ENCODE measurements at regions not wholly inside any gene's neighbourhood (a gene's known extent, or its start where the extent isn't known, plus 50 kb on each side); places are given as distances from the start of the nearest gene placed in this dataset.
"Not testable (repeated sequence)": the region's sequence is repeated elsewhere in the genome, so short reads cannot be mapped to it uniquely, and the experiment has no call there.

- no peaks in the 10 kb centered on the region for H3K4me1 Mint-ChIP-seq
- ChIA-PET CTCF (no interaction called here), POLR2A (no interaction called here)
- H3K27ac Mint-ChIP-seq: no peak overlapping the region
- H3K36me3 Mint-ChIP-seq: peaks cover 35% of the 10 kb centered on the region
- TF ChIP-seq ZNF138 (CRISPR knock-in tag; conservative IDR thresholded peaks at IDR 0.05) (no peak), NFYB (CRISPR knock-in tag; conservative IDR thresholded peaks at IDR 0.05; ENCODE audit: low read depth) (no peak), CBFB (CRISPR knock-in tag; IDR thresholded peaks at IDR 0.05; ENCODE audit: low read depth) (no peak), ATF2 (CRISPR knock-in tag; IDR thresholded peaks at IDR 0.05; ENCODE audit: borderline replicate concordance, low read depth) (no peak), ATF3 (CRISPR knock-in tag; conservative IDR thresholded peaks at IDR 0.05) (no peak)
- TF ChIP-seq, protein P1, sequence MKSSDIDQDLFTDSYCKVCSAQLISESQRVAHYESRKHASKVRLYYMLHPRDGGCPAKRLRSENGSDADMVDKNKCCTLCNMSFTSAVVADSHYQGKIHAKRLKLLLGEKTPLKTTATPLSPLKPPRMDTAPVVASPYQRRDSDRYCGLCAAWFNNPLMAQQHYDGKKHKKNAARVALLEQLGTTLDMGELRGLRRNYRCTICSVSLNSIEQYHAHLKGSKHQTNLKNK (CRISPR knock-in tag; IDR thresholded peaks at IDR 0.05): no peak
- TF ChIP-seq, protein P2, sequence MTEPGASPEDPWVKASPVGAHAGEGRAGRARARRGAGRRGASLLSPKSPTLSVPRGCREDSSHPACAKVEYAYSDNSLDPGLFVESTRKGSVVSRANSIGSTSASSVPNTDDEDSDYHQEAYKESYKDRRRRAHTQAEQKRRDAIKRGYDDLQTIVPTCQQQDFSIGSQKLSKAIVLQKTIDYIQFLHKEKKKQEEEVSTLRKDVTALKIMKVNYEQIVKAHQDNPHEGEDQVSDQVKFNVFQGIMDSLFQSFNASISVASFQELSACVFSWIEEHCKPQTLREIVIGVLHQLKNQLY (CRISPR knock-in tag; IDR thresholded peaks at IDR 0.05): no peak
- TF ChIP-seq, protein P3, sequence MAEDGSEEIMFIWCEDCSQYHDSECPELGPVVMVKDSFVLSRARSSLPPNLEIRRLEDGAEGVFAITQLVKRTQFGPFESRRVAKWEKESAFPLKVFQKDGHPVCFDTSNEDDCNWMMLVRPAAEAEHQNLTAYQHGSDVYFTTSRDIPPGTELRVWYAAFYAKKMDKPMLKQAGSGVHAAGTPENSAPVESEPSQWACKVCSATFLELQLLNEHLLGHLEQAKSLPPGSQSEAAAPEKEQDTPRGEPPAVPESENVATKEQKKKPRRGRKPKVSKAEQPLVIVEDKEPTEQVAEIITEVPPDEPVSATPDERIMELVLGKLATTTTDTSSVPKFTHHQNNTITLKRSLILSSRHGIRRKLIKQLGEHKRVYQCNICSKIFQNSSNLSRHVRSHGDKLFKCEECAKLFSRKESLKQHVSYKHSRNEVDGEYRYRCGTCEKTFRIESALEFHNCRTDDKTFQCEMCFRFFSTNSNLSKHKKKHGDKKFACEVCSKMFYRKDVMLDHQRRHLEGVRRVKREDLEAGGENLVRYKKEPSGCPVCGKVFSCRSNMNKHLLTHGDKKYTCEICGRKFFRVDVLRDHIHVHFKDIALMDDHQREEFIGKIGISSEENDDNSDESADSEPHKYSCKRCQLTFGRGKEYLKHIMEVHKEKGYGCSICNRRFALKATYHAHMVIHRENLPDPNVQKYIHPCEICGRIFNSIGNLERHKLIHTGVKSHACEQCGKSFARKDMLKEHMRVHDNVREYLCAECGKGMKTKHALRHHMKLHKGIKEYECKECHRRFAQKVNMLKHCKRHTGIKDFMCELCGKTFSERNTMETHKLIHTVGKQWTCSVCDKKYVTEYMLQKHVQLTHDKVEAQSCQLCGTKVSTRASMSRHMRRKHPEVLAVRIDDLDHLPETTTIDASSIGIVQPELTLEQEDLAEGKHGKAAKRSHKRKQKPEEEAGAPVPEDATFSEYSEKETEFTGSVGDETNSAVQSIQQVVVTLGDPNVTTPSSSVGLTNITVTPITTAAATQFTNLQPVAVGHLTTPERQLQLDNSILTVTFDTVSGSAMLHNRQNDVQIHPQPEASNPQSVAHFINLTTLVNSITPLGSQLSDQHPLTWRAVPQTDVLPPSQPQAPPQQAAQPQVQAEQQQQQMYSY (CRISPR knock-in tag; IDR thresholded peaks at IDR 0.05): no peak
- H3K9me3 Mint-ChIP-seq: peaks cover 70% of the 10 kb centered on the region
- DNase-seq (ENCODE audit: low spot score) (no peak), ATAC-seq (no peak)
- no peaks in the 10 kb centered on the region for H3K27me3 Mint-ChIP-seq (ENCODE audit: low read depth)
- H3K4me3 Mint-ChIP-seq: no peak overlapping the region
Measured at GRCh38 chr11:37449146-37449545, 851.1 kb upstream of the RAG2 start.

DNA sequence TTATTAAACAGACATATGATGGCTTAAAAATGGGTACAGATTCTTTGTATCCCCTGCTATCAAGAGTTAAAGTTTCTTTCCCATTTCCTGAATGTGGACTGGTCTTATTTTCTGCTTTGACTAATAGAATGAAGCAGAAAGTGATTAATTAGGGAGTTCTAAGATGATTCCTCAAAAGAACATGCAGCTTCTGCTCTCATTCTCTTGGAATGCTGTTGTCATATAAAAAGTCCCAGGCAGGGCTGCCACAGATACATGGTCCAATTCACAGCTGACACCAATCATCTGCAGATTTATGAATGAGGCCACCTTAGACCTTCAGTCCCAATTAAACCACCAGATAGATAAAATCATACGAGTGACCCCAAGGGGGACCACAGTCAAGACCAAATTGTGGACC lies 844.5 kb upstream of the RAG2 start:
- peaks cover 2% of the 10 kb centered on the region; the same call in 1 of the 2 replicates for H3K27me3 Mint-ChIP-seq (ENCODE audit: low read depth)
- ChIA-PET CTCF (no interaction called here), POLR2A (no interaction called here)
- H3K27ac Mint-ChIP-seq: no peak overlapping the region
- peaks cover 53% of the 10 kb centered on the region for H3K36me3 Mint-ChIP-seq
- DNase-seq (ENCODE audit: low spot score) (no peak), ATAC-seq (no peak)
- no peak for TF ChIP-seq ZNF121 (CRISPR knock-in tag; IDR thresholded peaks at IDR 0.05)
- TF ChIP-seq, protein P4, sequence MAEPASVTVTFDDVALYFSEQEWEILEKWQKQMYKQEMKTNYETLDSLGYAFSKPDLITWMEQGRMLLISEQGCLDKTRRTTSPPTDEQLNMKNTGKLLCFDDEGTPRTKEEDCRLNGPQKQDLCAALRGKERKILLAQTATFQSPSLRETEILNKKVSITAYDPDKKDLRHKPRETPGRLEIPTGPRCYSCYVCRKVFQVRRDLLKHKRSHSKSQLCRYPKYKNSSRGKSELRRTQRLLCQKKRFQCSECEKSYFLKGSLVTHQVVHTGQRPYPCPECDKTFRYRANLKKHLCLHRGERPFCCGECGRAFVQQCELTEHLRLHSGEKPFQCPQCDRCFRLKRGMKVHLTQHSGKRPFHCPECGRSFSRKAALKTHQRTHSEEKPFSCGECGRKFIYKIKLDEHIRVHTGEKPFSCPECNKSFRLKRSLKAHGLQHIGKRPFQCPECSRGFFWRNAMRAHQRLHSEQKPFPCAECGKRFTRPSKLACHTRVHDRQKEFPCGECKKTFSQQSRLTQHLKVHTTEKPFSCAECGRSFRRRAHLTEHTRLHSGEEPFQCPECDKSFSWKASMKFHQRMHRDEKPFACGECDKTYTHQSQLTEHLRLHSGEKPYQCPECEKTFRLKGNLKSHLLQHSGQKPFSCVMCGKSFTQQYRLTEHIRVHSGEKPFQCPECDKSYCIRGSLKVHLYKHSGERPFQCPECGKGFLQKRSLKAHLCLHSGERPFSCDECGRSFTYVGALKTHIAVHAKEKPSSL (CRISPR knock-in tag; conservative IDR thresholded peaks at IDR 0.05): no peak
- TF ChIP-seq CBFB (CRISPR knock-in tag; IDR thresholded peaks at IDR 0.05; ENCODE audit: low read depth): no peak
- TF ChIP-seq GRHL2 (CRISPR knock-in tag; IDR thresholded peaks at IDR 0.05; ENCODE audit: insufficient replicate concordance, severe bottlenecking): no peak
- TF ChIP-seq, protein P2 (CRISPR knock-in tag; IDR thresholded peaks at IDR 0.05): no peak
- no peak for TF ChIP-seq ZSCAN18 (CRISPR knock-in tag; IDR thresholded peaks at IDR 0.05)
- no peak for TF ChIP-seq ETV6 (CRISPR knock-in tag; IDR thresholded peaks at IDR 0.05)
- H3K4me3 Mint-ChIP-seq: no peak overlapping the region
- no peaks in the 10 kb centered on the region for H3K4me1 Mint-ChIP-seq
- peaks cover 62% of the 10 kb centered on the region for H3K9me3 Mint-ChIP-seq

GRCh38 chr11:37431633-37432230 lies 833.7 kb upstream of the RAG2 start:
- H3K4me1 Mint-ChIP-seq; POLR2A ChIA-PET; DNase-seq (ENCODE audit: low spot score); H3K27me3 Mint-ChIP-seq (ENCODE audit: low read depth); H3K27ac Mint-ChIP-seq; H3K4me3 Mint-ChIP-seq; CTCF ChIA-PET; ATAC-seq: not testable (repeated sequence)
- Mint-ChIP-seq H3K9me3 (peaks cover 57% of the 10 kb centered on the region), H3K36me3 (peaks cover 57% of the 10 kb centered on the region)

GRCh38 chr11:37430966-37431632 lies 833.1 kb upstream of the RAG2 start:
- H3K27ac Mint-ChIP-seq, CTCF ChIA-PET: not testable (repeated sequence)

More at GRCh38 chr11:37430966-37431632, 833.1 kb upstream of the RAG2 start:
- H3K36me3 Mint-ChIP-seq: peaks cover 61% of the 10 kb centered on the region
- H3K27me3 Mint-ChIP-seq (ENCODE audit: low read depth); POLR2A ChIA-PET; H3K4me1 Mint-ChIP-seq; H3K4me3 Mint-ChIP-seq; ATAC-seq; DNase-seq (ENCODE audit: low spot score): not testable (repeated sequence)
- peaks cover 61% of the 10 kb centered on the region for H3K9me3 Mint-ChIP-seq

All from WTC11 (cell line).